IMR-90 (cell line): ENCODE measurements at regions not wholly inside any gene's neighbourhood (a gene's known extent, or its start where the extent isn't known, plus 50 kb on each side); places are given as distances from the start of the nearest gene placed in this dataset.

Experiments used
- ATAC-seq: fragments of 200-7000 bp; cut with Tn5 transposase; 2 replicates; pipeline ENCODE4 v1.9.1; 2020; ENCODE audit warnings: low read depth, mild to moderate bottlenecking, moderate library complexity
- BruUV-seq: library from RNA; stranded (reverse); fragments of 400-500 nt; replicated peaks from 2 replicates; lab custom pipeline; 2021; lab: Mats Ljungman, UMichigan
- CTCF ChIA-PET: fragments of 300-600 bp; formaldehyde crosslinking; extraction: SDS; loops from one replicate; lab custom pipeline; 2021; ENCODE audit warnings: antibody characterized with exemption; lab: Yijun Ruan, JAX
- POLR2A ChIA-PET: fragments of 300-600 bp; sonication (Branson Sonifier 250); formaldehyde crosslinking; loops from one replicate; lab custom pipeline; 2022; ENCODE audit warnings: antibody characterized with exemption; ENCODE audit not compliant: unreplicated experiment; lab: Charles Lee
- DNase-seq: peaks from one replicate; pipeline ENCODE4 v3.0.0; 2013
- H2AFZ ChIP-seq: replicated peaks from 2 replicates; pipeline ENCODE3; 2013; ENCODE audit warnings: low read length, mild to moderate bottlenecking; ENCODE audit not compliant: poor library complexity
- H2AK5ac ChIP-seq: 2 replicates; pipeline ENCODE4 v1.6.1; 2013; ENCODE audit warnings: low read depth, low read length, inconsistent platforms
- H2AK9ac ChIP-seq: replicated peaks from 2 replicates; pipeline ENCODE3; 2013; ENCODE audit warnings: mild to moderate bottlenecking, low read depth, low read length, moderate library complexity; ENCODE audit not compliant: poor library complexity
- H2BK120ac ChIP-seq: 2 replicates; pipeline ENCODE4 v1.6.1; 2013; ENCODE audit warnings: low read depth, low read length, inconsistent platforms
- H2BK15ac ChIP-seq: 3 replicates; pipeline ENCODE4 v1.6.1; 2013; ENCODE audit warnings: low read depth, low read length, inconsistent platforms
- H2BK20ac ChIP-seq: 2 replicates; pipeline ENCODE4 v1.6.1; 2013; ENCODE audit warnings: low read depth, mild to moderate bottlenecking, inconsistent platforms, low read length, moderate library complexity
- H2BK5ac ChIP-seq: 2 replicates; pipeline ENCODE4 v1.6.1; 2013; ENCODE audit warnings: mild to moderate bottlenecking, low read depth, low read length, inconsistent platforms; ENCODE audit not compliant: poor library complexity, severe bottlenecking
- H3K14ac ChIP-seq: replicated peaks from 2 replicates; pipeline ENCODE4 v1.6.1; 2013; ENCODE audit warnings: low read depth, low read length, inconsistent platforms
- H3K18ac ChIP-seq: 2 replicates; pipeline ENCODE4 v1.6.1; 2013; ENCODE audit warnings: low read depth, low read length, control low read depth
- H3K23ac ChIP-seq: 2 replicates; pipeline ENCODE4 v1.6.1; 2013; ENCODE audit warnings: low read depth, low read length, inconsistent platforms
- H3K27ac ChIP-seq: 2 replicates; pipeline ENCODE4 v1.5.1; 2013; ENCODE audit warnings: mild to moderate bottlenecking, control low read depth, low read length; ENCODE audit not compliant: insufficient read depth
- H3K27me3 ChIP-seq: 2 replicates; pipeline ENCODE4 v1.6.1; 2013; ENCODE audit warnings: low read length; ENCODE audit not compliant: control insufficient read depth, insufficient read depth
- H3K36me3 ChIP-seq: 2 replicates; pipeline ENCODE4 v1.6.1; 2013; ENCODE audit warnings: low read length, mixed read lengths; ENCODE audit not compliant: control insufficient read depth, insufficient read depth
- H3K4ac ChIP-seq: 2 replicates; pipeline ENCODE4 v1.6.1; 2013; ENCODE audit warnings: low read depth, low read length, inconsistent platforms
- H3K4me1 ChIP-seq: 2 replicates; pipeline ENCODE4 v1.6.1; 2013; ENCODE audit warnings: low read length, mixed read lengths; ENCODE audit not compliant: control insufficient read depth, insufficient read depth
- H3K4me2 ChIP-seq: 2 replicates; pipeline ENCODE4 v1.6.1; 2013; ENCODE audit warnings: low read depth, mild to moderate bottlenecking, control low read depth, low read length, moderate library complexity
- H3K4me3 ChIP-seq: 2 replicates; pipeline ENCODE4 v1.5.1; 2013; ENCODE audit warnings: low read depth, mild to moderate bottlenecking, control low read depth, low read length, moderate library complexity; ENCODE audit not compliant: insufficient read depth
- H3K56ac ChIP-seq: 2 replicates; pipeline ENCODE4 v1.6.1; 2013; ENCODE audit warnings: low read length, inconsistent platforms; ENCODE audit not compliant: insufficient read depth; ENCODE audit errors: extremely low read depth
- H3K79me1 ChIP-seq, 2 experiments: 2 replicates each; pipeline ENCODE4 v1.6.1; 2013; ENCODE audit warnings: low read length in 2 of 2, inconsistent platforms in 1 of 2, low read depth in 1 of 2
- H3K9ac ChIP-seq: 2 replicates; pipeline ENCODE4 v1.6.1; 2013; ENCODE audit warnings: low read depth, low read length, control low read depth
- H3K9me1 ChIP-seq: 2 replicates; pipeline ENCODE4 v1.6.1; 2013; ENCODE audit warnings: low read length, inconsistent platforms; ENCODE audit not compliant: insufficient read depth
- H3K9me3 ChIP-seq: 2 replicates; pipeline ENCODE4 v1.6.1; 2013; ENCODE audit warnings: low read length; ENCODE audit not compliant: control insufficient read depth, insufficient read depth
- H4K20me1 ChIP-seq: 2 replicates; pipeline ENCODE4 v1.6.1; 2013; ENCODE audit warnings: low read length, inconsistent platforms; ENCODE audit not compliant: insufficient read depth
- H4K5ac ChIP-seq: 2 replicates; pipeline ENCODE4 v1.6.1; 2013; ENCODE audit warnings: mild to moderate bottlenecking, low read depth, low read length, control low read depth
- H4K8ac ChIP-seq, 2 experiments: 2 replicates each; pipeline ENCODE4 v1.6.1; 2013; ENCODE audit warnings: low read depth in 2 of 2, low read length in 2 of 2, control low read depth in 1 of 2, inconsistent platforms in 1 of 2
- H4K91ac ChIP-seq: 2 replicates; pipeline ENCODE4 v1.6.1; 2013; ENCODE audit warnings: low read depth, low read length, inconsistent platforms; ENCODE audit not compliant: insufficient read depth
- CEBPB ChIP-seq: IDR thresholded peaks from 2 replicates; pipeline ENCODE4 v1.6.1; 2012; ENCODE audit warnings: low read depth, low read length, improper control_type of control experiment
- CHD1 ChIP-seq: IDR thresholded peaks from 2 replicates; pipeline ENCODE4 v1.6.1; 2012; ENCODE audit warnings: low read depth, low read length, improper control_type of control experiment
- FOS ChIP-seq: fragments of 150-350 bp; IDR thresholded peaks from 2 replicates; pipeline ENCODE4 v1.6.1; 2016; ENCODE audit warnings: low read depth, low read length
- MAFK ChIP-seq: IDR thresholded peaks from 2 replicates; pipeline ENCODE4 v1.6.1; 2012; ENCODE audit warnings: low read depth, low read length, improper control_type of control experiment
- MXI1 ChIP-seq: IDR thresholded peaks from 2 replicates; pipeline ENCODE4 v1.6.1; 2012; ENCODE audit warnings: low read depth, mild to moderate bottlenecking, low read length, moderate library complexity, borderline replicate concordance
- WGBS, 2 experiments: methylation state at CpG; one replicate each; pipeline versions ENCODE4 v1.1.5 to v1.1.7; 2013; ENCODE audit warnings: missing lambda C conversion rate in 2 of 2; ENCODE audit not compliant: insufficient read length in 1 of 2; ENCODE audit errors: extremely low coverage in 2 of 2; 5-methylcytosine and 5-hydroxymethylcytosine counted together
- dilution Hi-C: fragments of 300-500 bp; cut with HindIII; formaldehyde crosslinking; loops from one replicate; pipeline ENCODE4 v1.14.3; 2018; ENCODE audit warnings: low sequenced_read_pairs; ENCODE audit not compliant: unreplicated experiment
- in situ Hi-C: fragments of 300-500 bp; cut with MboI; formaldehyde crosslinking; loops from 3 replicates; pipeline ENCODE4 v1.14.3; 2019; ENCODE audit warnings: low sequenced_read_pairs, inconsistent platforms, mixed read lengths
- intact Hi-C: fragments of 100-400 bp; cut with micrococcal nuclease; formaldehyde crosslinking; loops from 2 replicates; pipeline ENCODE4 v1.10.0; 2022
- TF ChIP-seq, protein P1 (sequence below): fragments of 150-350 bp; IDR thresholded peaks from 2 replicates; pipeline ENCODE4 v1.6.1; 2017; ENCODE audit warnings: mild to moderate bottlenecking, antibody characterized with exemption, low read length, low read depth

GRCh38 chr1:78255846-78256245 is 210.1 kb downstream of the GIPC2 start:
- intact Hi-C loops (no loop called here), dilution Hi-C loops (no loop called here), in situ Hi-C loops (no loop called here)
- BruUV-seq = no TSS peak
- H3K9ac ChIP-seq = no peak overlapping the region
- H4K5ac ChIP-seq = no peak overlapping the region
- H3K4ac ChIP-seq = no peak overlapping the region
- no peaks in the 10 kb centered on the region for H4K20me1 ChIP-seq
- no peak overlapping the region for H2BK5ac ChIP-seq
- H3K9me1 ChIP-seq = no peaks in the 10 kb centered on the region
- ChIA-PET POLR2A (no interaction called here), CTCF (interaction anchor here (0.6 kb wide), 1 partner anchor 105 kb away, joined by 5 read pairs; no protein-coding TSS in a partner anchor)
- H2AK9ac ChIP-seq = no peak overlapping the region
- no peak overlapping the region for H3K27ac ChIP-seq
- no peak overlapping the region for H3K14ac ChIP-seq
- H4K8ac ChIP-seq = no peak overlapping the region
- no peaks in the 10 kb centered on the region for H3K9me3 ChIP-seq
- H3K4me3 ChIP-seq = no peak overlapping the region
- no peak overlapping the region for H4K91ac ChIP-seq
- H2AFZ ChIP-seq = no peak overlapping the region
- H3K27me3 ChIP-seq = no peaks in the 10 kb centered on the region; the same call in 1 of the 2 replicates
- H3K18ac ChIP-seq = no peak overlapping the region
- no peaks in the 10 kb centered on the region; the same call in 1 of the 2 replicates for H3K4me1 ChIP-seq
- H3K4me2 ChIP-seq = no peak overlapping the region
- no peak for DNase-seq
- H3K56ac ChIP-seq = no peak overlapping the region
- no peak for TF ChIP-seq FOS
- no peak for TF ChIP-seq MXI1
- TF ChIP-seq MAFK = no peak
- TF ChIP-seq, protein P1, sequence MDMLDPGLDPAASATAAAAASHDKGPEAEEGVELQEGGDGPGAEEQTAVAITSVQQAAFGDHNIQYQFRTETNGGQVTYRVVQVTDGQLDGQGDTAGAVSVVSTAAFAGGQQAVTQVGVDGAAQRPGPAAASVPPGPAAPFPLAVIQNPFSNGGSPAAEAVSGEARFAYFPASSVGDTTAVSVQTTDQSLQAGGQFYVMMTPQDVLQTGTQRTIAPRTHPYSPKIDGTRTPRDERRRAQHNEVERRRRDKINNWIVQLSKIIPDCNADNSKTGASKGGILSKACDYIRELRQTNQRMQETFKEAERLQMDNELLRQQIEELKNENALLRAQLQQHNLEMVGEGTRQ = no peak
- TF ChIP-seq CEBPB = no peak
- TF ChIP-seq CHD1 = no peak
- H2BK20ac ChIP-seq = no peak overlapping the region
- no peaks in the 10 kb centered on the region for H3K79me1 ChIP-seq
- H2AK5ac ChIP-seq = no peak overlapping the region
- no peak overlapping the region for H2BK120ac ChIP-seq
- ATAC-seq = no peak
- no peak overlapping the region for H2BK15ac ChIP-seq
- H3K36me3 ChIP-seq = no peaks in the 10 kb centered on the region
- no CpG with 5 or more reads among the region's 1 CpG for WGBS, 2 experiments
- no peak overlapping the region for H3K23ac ChIP-seq
